Activated naive CD4-positive, alpha-beta T cell treated with anti-CD3 and anti-CD28 coated beads, Interleukin-2, amount 10 ng/mL, durations not matched to agents 7 days and 5 days (primary cell): ENCODE measurements at regions not wholly inside any gene's neighbourhood (a gene's known extent, or its start where the extent isn't known, plus 50 kb on each side); places are given as distances from the start of the nearest gene placed in this dataset.

ENCODE experiments used
- CTCF ChIA-PET: fragments of 350-600 bp; sonication (Branson Sonifier 250); formaldehyde crosslinking; loops from one replicate; lab custom pipeline; 2021; ENCODE audit warnings: antibody characterized with exemption; lab: Charles Lee
- DNase-seq: peaks from one replicate; pipeline ENCODE4 v3.0.0-alpha.2; 2020
- H3K27ac Mint-ChIP-seq: one replicate; pipeline ENCODE4 v1.8.0; 2021; ENCODE audit warnings: mild to moderate bottlenecking, moderate library complexity, mixed read lengths
- H3K27me3 Mint-ChIP-seq: one replicate; pipeline ENCODE4 v1.8.0; 2021; ENCODE audit warnings: mild to moderate bottlenecking, mixed read lengths
- H3K36me3 Mint-ChIP-seq: one replicate; pipeline ENCODE4 v1.8.0; 2021; ENCODE audit warnings: mixed read lengths
- H3K4me1 Mint-ChIP-seq: one replicate; pipeline ENCODE4 v1.8.0; 2021; ENCODE audit warnings: mixed read lengths
- H3K4me3 Mint-ChIP-seq: one replicate; pipeline ENCODE4 v1.8.0; 2021; ENCODE audit warnings: mild to moderate bottlenecking, moderate library complexity, mixed read lengths
- H3K9me3 Mint-ChIP-seq: one replicate; pipeline ENCODE4 v1.8.0; 2021; ENCODE audit warnings: mixed read lengths

- no peak overlapping the region for H3K27ac Mint-ChIP-seq
- H3K4me3 Mint-ChIP-seq = no peak overlapping the region
- DNase-seq = no peak
- peaks cover 3% of the 10 kb centered on the region for H3K27me3 Mint-ChIP-seq
- no peaks in the 10 kb centered on the region for H3K36me3 Mint-ChIP-seq
- H3K4me1 Mint-ChIP-seq = peaks cover 2% of the 10 kb centered on the region
- CTCF ChIA-PET = no interaction called here
- H3K9me3 Mint-ChIP-seq = no peaks in the 10 kb centered on the region
Measured at GRCh38 chrX:68898598-68898997, 69.8 kb downstream of the EFNB1 start.

GRCh38 chrX:68897118-68897945 is 68.5 kb downstream of the EFNB1 start:
- Mint-ChIP-seq H3K27ac (no peak overlapping the region), H3K4me3 (no peak overlapping the region), H3K27me3 (peaks cover 3% of the 10 kb centered on the region), H3K4me1 (peaks cover 2% of the 10 kb centered on the region), H3K36me3 (no peaks in the 10 kb centered on the region), H3K9me3 (no peaks in the 10 kb centered on the region)
- CTCF ChIA-PET = no interaction called here
- DNase-seq = no peak

- no peaks in the 10 kb centered on the region for H3K9me3 Mint-ChIP-seq
- CTCF ChIA-PET = no interaction called here
- no peak overlapping the region for H3K4me3 Mint-ChIP-seq
- DNase-seq = no peak
- no peak overlapping the region for H3K27ac Mint-ChIP-seq
- H3K4me1 Mint-ChIP-seq = peaks cover 2% of the 10 kb centered on the region
- no peaks in the 10 kb centered on the region for H3K36me3 Mint-ChIP-seq
- H3K27me3 Mint-ChIP-seq = peaks cover 3% of the 10 kb centered on the region
Measured at GRCh38 chrX:68896581-68896980, 67.8 kb downstream of the EFNB1 start.

- Mint-ChIP-seq H3K27ac (no peak overlapping the region), H3K9me3 (no peaks in the 10 kb centered on the region), H3K36me3 (no peaks in the 10 kb centered on the region), H3K4me1 (peaks cover 2% of the 10 kb centered on the region), H3K27me3 (peaks cover 3% of the 10 kb centered on the region), H3K4me3 (no peak overlapping the region)
- CTCF ChIA-PET = no interaction called here
- DNase-seq = no peak
Measured at GRCh38 chrX:68895778-68896177, 67.0 kb downstream of the EFNB1 start.

GRCh38 chrX:68895341-68895755 is 66.5 kb downstream of the EFNB1 start:
- Mint-ChIP-seq H3K27me3 (peaks cover 3% of the 10 kb centered on the region), H3K4me3 (no peak overlapping the region), H3K36me3 (no peaks in the 10 kb centered on the region), H3K27ac (no peak overlapping the region), H3K4me1 (peaks cover 2% of the 10 kb centered on the region), H3K9me3 (no peaks in the 10 kb centered on the region)
- DNase-seq = no peak
- CTCF ChIA-PET = no interaction called here

GRCh38 chrX:68894513-68895340 is 65.9 kb downstream of the EFNB1 start:
- no peaks in the 10 kb centered on the region for H3K9me3 Mint-ChIP-seq
- CTCF ChIA-PET = no interaction called here
- no peak overlapping the region for H3K4me3 Mint-ChIP-seq
- H3K27ac Mint-ChIP-seq = no peak overlapping the region
- peaks cover 3% of the 10 kb centered on the region for H3K27me3 Mint-ChIP-seq
- H3K36me3 Mint-ChIP-seq = no peaks in the 10 kb centered on the region
- DNase-seq = peak; percentile 21
- peaks cover 2% of the 10 kb centered on the region for H3K4me1 Mint-ChIP-seq

GRCh38 chrX:68894142-68894512 is 65.3 kb downstream of the EFNB1 start:
- H3K36me3 Mint-ChIP-seq = no peaks in the 10 kb centered on the region
- H3K4me1 Mint-ChIP-seq = peaks cover 2% of the 10 kb centered on the region
- H3K9me3 Mint-ChIP-seq = no peaks in the 10 kb centered on the region
- H3K4me3 Mint-ChIP-seq = no peak overlapping the region
- H3K27ac Mint-ChIP-seq = no peak overlapping the region
- CTCF ChIA-PET = no interaction called here
- H3K27me3 Mint-ChIP-seq = peaks cover 3% of the 10 kb centered on the region
- no peak for DNase-seq

GRCh38 chrX:68892651-68893050 is 63.8 kb downstream of the EFNB1 start:
- Mint-ChIP-seq H3K36me3 (no peaks in the 10 kb centered on the region), H3K4me1 (peaks cover 2% of the 10 kb centered on the region), H3K27me3 (peaks cover 3% of the 10 kb centered on the region), H3K4me3 (no peak overlapping the region), H3K27ac (no peak overlapping the region), H3K9me3 (no peaks in the 10 kb centered on the region)
- CTCF ChIA-PET = no interaction called here
- no peak for DNase-seq

GRCh38 chrX:68892134-68892533 is 63.3 kb downstream of the EFNB1 start:
- CTCF ChIA-PET = no interaction called here
- Mint-ChIP-seq H3K4me1 (peaks cover 2% of the 10 kb centered on the region), H3K9me3 (no peaks in the 10 kb centered on the region), H3K36me3 (no peaks in the 10 kb centered on the region), H3K4me3 (no peak overlapping the region), H3K27ac (no peak overlapping the region), H3K27me3 (peaks cover 3% of the 10 kb centered on the region)
- no peak for DNase-seq
